Neural progenitor cell (in vitro differentiated cells): ENCODE measurements at regions not wholly inside any gene's neighbourhood (a gene's known extent, or its start where the extent isn't known, plus 50 kb on each side); places are given as distances from the start of the nearest gene placed in this dataset.

Experiments
- DNase-seq: peaks from one replicate; pipeline ENCODE4 v3.0.0-alpha.2; 2016; ENCODE audit warnings: low spot score
- H2AFZ ChIP-seq: fragments of 200-600 bp; sonication (generic); replicated peaks from 2 replicates; pipeline ENCODE4 v1.6.1; 2016; ENCODE audit warnings: antibody characterized with exemption
- H3F3A ChIP-seq: fragments of 200-600 bp; sonication (generic); 2 replicates; pipeline ENCODE4 v1.6.1; 2016; ENCODE audit warnings: antibody characterized with exemption, low read depth
- H3K27ac ChIP-seq: fragments of 200-600 bp; sonication (generic); 2 replicates; pipeline ENCODE4 v1.5.1; 2016; ENCODE audit warnings: mild to moderate bottlenecking
- H3K27me3 ChIP-seq: fragments of 200-600 bp; sonication (generic); 2 replicates; pipeline ENCODE4 v1.6.1; 2016; ENCODE audit warnings: mild to moderate bottlenecking, moderate library complexity
- H3K36me3 ChIP-seq: fragments of 200-600 bp; sonication (generic); 2 replicates; pipeline ENCODE4 v1.5.1; 2016
- H3K4me1 ChIP-seq: fragments of 200-600 bp; sonication (generic); 2 replicates; pipeline ENCODE4 v1.6.1; 2016; ENCODE audit warnings: mixed run types
- H3K4me2 ChIP-seq: fragments of 200-600 bp; sonication (generic); 2 replicates; pipeline ENCODE4 v1.6.1; 2016
- H3K4me3 ChIP-seq: fragments of 200-600 bp; sonication (generic); 2 replicates; pipeline ENCODE4 v1.5.1; 2016
- H3K79me2 ChIP-seq: fragments of 200-600 bp; sonication (generic); 2 replicates; pipeline ENCODE4 v1.6.1; 2016; ENCODE audit warnings: low read depth
- H3K9ac ChIP-seq: fragments of 200-600 bp; sonication (generic); 2 replicates; pipeline ENCODE4 v1.6.1; 2016
- H3K9me3 ChIP-seq: fragments of 200-600 bp; sonication (generic); 2 replicates; pipeline ENCODE4 v1.5.1; 2016; ENCODE audit warnings: low read depth
- H4K20me1 ChIP-seq: fragments of 200-600 bp; sonication (generic); 2 replicates; pipeline ENCODE4 v1.6.1; 2016; ENCODE audit warnings: low read depth
- H3K27ac Mint-ChIP-seq: 3 replicates; pipeline ENCODE4 v1.8.0; 2021; ENCODE audit warnings: mixed read lengths
- H3K27me3 Mint-ChIP-seq: 2 replicates; pipeline ENCODE4 v1.8.0; 2022; ENCODE audit warnings: low read depth, mild to moderate bottlenecking, inconsistent platforms, moderate library complexity, mixed read lengths; ENCODE audit not compliant: insufficient read depth
- H3K36me3 Mint-ChIP-seq: 3 replicates; pipeline ENCODE4 v1.8.0; 2021; ENCODE audit warnings: mixed read lengths
- H3K4me1 Mint-ChIP-seq: 3 replicates; pipeline ENCODE4 v1.8.0; 2021; ENCODE audit warnings: mixed read lengths
- H3K4me3 Mint-ChIP-seq: 3 replicates; pipeline ENCODE4 v1.8.0; 2021; ENCODE audit warnings: mild to moderate bottlenecking, moderate library complexity, mixed read lengths
- H3K9me3 Mint-ChIP-seq: 3 replicates; pipeline ENCODE4 v1.8.0; 2020; ENCODE audit warnings: mixed read lengths
- CTCF ChIP-seq: fragments of 200-600 bp; sonication (generic); IDR thresholded peaks from 2 replicates; pipeline ENCODE4 v1.5.1; 2017; ENCODE audit warnings: antibody characterized with exemption, mild to moderate bottlenecking
- EZH2 ChIP-seq: fragments of 200-600 bp; sonication (generic); IDR thresholded peaks from 2 replicates; pipeline ENCODE4 v1.6.1; 2017; ENCODE audit warnings: antibody characterized with exemption, mild to moderate bottlenecking, moderate library complexity
- EZH2phosphoT487 ChIP-seq: fragments of 200-600 bp; sonication (generic); IDR thresholded peaks from 2 replicates; pipeline ENCODE4 v1.6.1; 2017; ENCODE audit warnings: antibody characterized with exemption

GRCh38 chr17:77719806-77720205, 238.7 kb upstream of the TNRC6C start:
- H3F3A ChIP-seq: peaks cover 37% of the 10 kb centered on the region
- no peak overlapping the region for H3K9ac ChIP-seq
- H3K4me3 ChIP-seq: no peak overlapping the region
- H3K36me3 Mint-ChIP-seq: no peaks in the 10 kb centered on the region
- no peak for DNase-seq
- no peaks in the 10 kb centered on the region for H3K36me3 ChIP-seq
- peaks cover 5% of the 10 kb centered on the region for H3K9me3 ChIP-seq
- H3K27me3 ChIP-seq: no peaks in the 10 kb centered on the region
- peaks cover 16% of the 10 kb centered on the region for H3K4me1 ChIP-seq
- H3K27me3 Mint-ChIP-seq: peaks cover 21% of the 10 kb centered on the region
- no peak overlapping the region for H3K27ac ChIP-seq
- TF ChIP-seq EZH2 (no peak), EZH2phosphoT487 (no peak), CTCF (no peak)
- no peak overlapping the region for H2AFZ ChIP-seq
- H3K4me3 Mint-ChIP-seq: no peak overlapping the region
- no peak overlapping the region for H3K27ac Mint-ChIP-seq
- H3K4me1 Mint-ChIP-seq: peaks cover 19% of the 10 kb centered on the region
- no peak overlapping the region for H3K4me2 ChIP-seq
- no peaks in the 10 kb centered on the region for H4K20me1 ChIP-seq
- peaks cover 34% of the 10 kb centered on the region for H3K9me3 Mint-ChIP-seq
- H3K79me2 ChIP-seq: no peaks in the 10 kb centered on the region

GRCh38 chr17:77720946-77721845, 237.3 kb upstream of the TNRC6C start:
- H3F3A ChIP-seq: peaks cover 29% of the 10 kb centered on the region
- H3K9ac ChIP-seq: no peak overlapping the region
- no peak for TF ChIP-seq EZH2
- no peak for TF ChIP-seq EZH2phosphoT487
- TF ChIP-seq CTCF: no peak
- H3K9me3 ChIP-seq: no peaks in the 10 kb centered on the region
- no peak overlapping the region for H3K4me2 ChIP-seq
- peaks cover 23% of the 10 kb centered on the region for H3K4me1 Mint-ChIP-seq
- no peaks in the 10 kb centered on the region for H3K27me3 ChIP-seq
- peaks cover 27% of the 10 kb centered on the region for H3K9me3 Mint-ChIP-seq
- no peak for DNase-seq
- H3K27ac ChIP-seq: no peak overlapping the region
- peaks cover 19% of the 10 kb centered on the region for H3K4me1 ChIP-seq
- H3K36me3 Mint-ChIP-seq: no peaks in the 10 kb centered on the region
- no peaks in the 10 kb centered on the region for H3K36me3 ChIP-seq
- H2AFZ ChIP-seq: no peak overlapping the region
- H3K4me3 Mint-ChIP-seq: no peak overlapping the region
- H3K27ac Mint-ChIP-seq: no peak overlapping the region
- H3K27me3 Mint-ChIP-seq: peaks cover 22% of the 10 kb centered on the region
- H3K79me2 ChIP-seq: no peaks in the 10 kb centered on the region
- no peak overlapping the region for H3K4me3 ChIP-seq
- H4K20me1 ChIP-seq: no peaks in the 10 kb centered on the region

DNA sequence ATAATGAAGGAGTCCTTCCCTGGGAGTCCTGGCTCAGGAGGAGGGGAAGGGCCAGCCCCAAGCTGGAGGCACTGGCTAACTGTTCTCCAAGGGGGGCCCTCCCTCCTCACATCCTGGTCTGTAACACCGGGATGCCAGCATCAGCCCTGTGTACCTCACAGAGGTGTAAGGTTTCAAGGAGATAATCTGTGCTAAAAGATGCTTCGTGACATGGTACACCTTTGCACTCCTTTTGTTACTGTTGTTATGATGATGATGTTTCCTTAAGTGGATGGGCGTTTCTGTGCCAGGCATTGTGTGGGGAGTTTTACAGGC, 236.7 kb upstream of the TNRC6C start:
- Histone ChIP-seq H3K4me1 (peaks cover 22% of the 10 kb centered on the region), H3K4me2 (no peak overlapping the region), H3K9me3 (no peaks in the 10 kb centered on the region), H3K27ac (no peak overlapping the region), H2AFZ (no peak overlapping the region), H3K79me2 (no peaks in the 10 kb centered on the region), H3K36me3 (no peaks in the 10 kb centered on the region), H3F3A (peaks cover 22% of the 10 kb centered on the region), H3K27me3 (no peaks in the 10 kb centered on the region), H3K4me3 (no peak overlapping the region), H4K20me1 (no peaks in the 10 kb centered on the region), H3K9ac (no peak overlapping the region)
- Mint-ChIP-seq H3K27ac (no peak overlapping the region), H3K36me3 (no peaks in the 10 kb centered on the region), H3K9me3 (peaks cover 23% of the 10 kb centered on the region), H3K4me3 (no peak overlapping the region), H3K4me1 (peaks cover 25% of the 10 kb centered on the region), H3K27me3 (peaks cover 19% of the 10 kb centered on the region)
- no peak for TF ChIP-seq EZH2phosphoT487
- TF ChIP-seq CTCF: no peak
- no peak for TF ChIP-seq EZH2
- DNase-seq: no peak
